ENCODE measurements at regions not wholly inside any gene's neighbourhood (a gene's known extent, or its start where the extent isn't known, plus 50 kb on each side); places are given as distances from the start of the nearest gene placed in this dataset.
"Not testable (repeated sequence)": the region's sequence is repeated elsewhere in the genome, so short reads cannot be mapped to it uniquely, and the experiment has no call there.

GRCh38 chr5:23727271-23727670, 219.9 kb downstream of the PRDM9 start:
- no peak for DNase-seq

- no peak for DNase-seq
These were observed 222.6 kb downstream of the PRDM9 start for GRCh38 chr5:23730023-23730422.

- peak; percentile 43 for DNase-seq
These were observed 232.6 kb downstream of the PRDM9 start for GRCh38 chr5:23740029-23740428.

GRCh38 chr5:23742701-23743100, 235.3 kb downstream of the PRDM9 start:
- DNase-seq = peak; percentile 46

GRCh38 chr5:23755906-23756305, 248.5 kb downstream of the PRDM9 start:
- DNase-seq = no peak

GRCh38 chr5:23756779-23757178, 249.4 kb downstream of the PRDM9 start:
- no peak for DNase-seq

GRCh38 chr5:23763170-23763569, 255.8 kb downstream of the PRDM9 start:
- no peak for DNase-seq

GRCh38 chr5:23776684-23777083, 269.3 kb downstream of the PRDM9 start:
- no peak for DNase-seq

- DNase-seq = not testable (repeated sequence)
These were observed 292.9 kb downstream of the PRDM9 start for GRCh38 chr5:23800307-23800706.

- peak; percentile 64 for DNase-seq
These were observed 313.5 kb downstream of the PRDM9 start for GRCh38 chr5:23820765-23821471.

- no peak for DNase-seq
These were observed 316.1 kb downstream of the PRDM9 start for GRCh38 chr5:23823521-23823920.

GRCh38 chr5:23825196-23825595, 317.8 kb downstream of the PRDM9 start:
- no peak for DNase-seq

- DNase-seq = no peak
These were observed 332.7 kb downstream of the PRDM9 start for GRCh38 chr5:23840083-23840482.

GRCh38 chr5:23864786-23865185, 357.4 kb downstream of the PRDM9 start:
- no peak for DNase-seq

GRCh38 chr5:23877847-23878246, 370.4 kb downstream of the PRDM9 start:
- DNase-seq = no peak

- DNase-seq = no peak
These were observed 377.1 kb downstream of the PRDM9 start for GRCh38 chr5:23884405-23885031.

GRCh38 chr5:23893561-23893960, 386.2 kb downstream of the PRDM9 start:
- no peak for DNase-seq

GRCh38 chr5:23895614-23896013, 388.2 kb downstream of the PRDM9 start:
- no peak for DNase-seq

- DNase-seq = no peak
These were observed 423.6 kb downstream of the PRDM9 start for GRCh38 chr5:23930985-23931384.

GRCh38 chr5:23951261-23951928, 444.0 kb downstream of the PRDM9 start:
- not testable (repeated sequence) for DNase-seq

GRCh38 chr5:23963449-23963848, 456.0 kb downstream of the PRDM9 start:
- no peak for DNase-seq

- DNase-seq = no peak
These were observed 470.0 kb downstream of the PRDM9 start for GRCh38 chr5:23977365-23977764.

- DNase-seq = no peak
These were observed 470.6 kb downstream of the PRDM9 start for GRCh38 chr5:23977997-23978396.

GRCh38 chr5:23991406-23991805, 484.0 kb downstream of the PRDM9 start:
- DNase-seq = no peak

Data from NCI-H446 treated with DMSO at 0.1 percent for 48 hours (cell line).